HEK293 (cell line): ENCODE measurements at regions not wholly inside any gene's neighbourhood (a gene's known extent, or its start where the extent isn't known, plus 50 kb on each side); places are given as distances from the start of the nearest gene placed in this dataset.

Source experiments
- KLF7 ChIP-seq: fragments of 450-650 bp; formaldehyde crosslinking; IDR thresholded peaks from 2 replicates; pipeline ENCODE4 v1.5.1; 2016; ENCODE audit warnings: missing biosample characterization, missing genetic modification characterization, borderline replicate concordance
- PRDM2 ChIP-seq: fragments of 450-650 bp; formaldehyde crosslinking; IDR thresholded peaks from 2 replicates; pipeline ENCODE4 v1.5.1; 2016; ENCODE audit warnings: missing biosample characterization, missing genetic modification characterization, borderline replicate concordance
- ZBTB11 ChIP-seq: fragments of 450-650 bp; formaldehyde crosslinking; conservative IDR thresholded peaks from 2 replicates; pipeline ENCODE4 v1.5.1; 2016; ENCODE audit warnings: low read depth, missing biosample characterization, missing genetic modification characterization
- ZNF133 ChIP-seq: fragments of 450-650 bp; formaldehyde crosslinking; IDR thresholded peaks from 2 replicates; pipeline ENCODE4 v1.5.1; 2016; ENCODE audit warnings: missing biosample characterization, missing genetic modification characterization
- ZNF16 ChIP-seq: fragments of 450-650 bp; formaldehyde crosslinking; IDR thresholded peaks from 2 replicates; pipeline ENCODE4 v1.5.1; 2016; ENCODE audit warnings: low read depth, missing biosample characterization, missing genetic modification characterization
- ZNF221 ChIP-seq: fragments of 450-650 bp; formaldehyde crosslinking; IDR thresholded peaks from 2 replicates; pipeline ENCODE4 v1.5.1; 2017; ENCODE audit warnings: missing biosample characterization, missing genetic modification characterization, borderline replicate concordance
- ZNF274 ChIP-seq, 2 experiments: fragments of 200-500 bp in 1 of 2; fragments of 450-650 bp in 1 of 2; sonication (Bioruptor generic) in 1 of 2; formaldehyde crosslinking in 1 of 2; IDR thresholded peaks; 2 replicates each; pipeline versions ENCODE4 v1.5.1 to v1.6.1; 2014 to 2016; ENCODE audit warnings: borderline replicate concordance in 1 of 2, inconsistent platforms in 1 of 2, low read length in 1 of 2, missing biosample characterization in 1 of 2, missing genetic modification characterization in 1 of 2
- ZNF366 ChIP-seq: fragments of 450-650 bp; formaldehyde crosslinking; conservative IDR thresholded peaks from 2 replicates; pipeline ENCODE4 v1.5.1; 2016; ENCODE audit warnings: missing biosample characterization, missing genetic modification characterization
- ZNF560 ChIP-seq: fragments of 450-650 bp; formaldehyde crosslinking; IDR thresholded peaks from 2 replicates; pipeline ENCODE4 v1.5.1; 2017; ENCODE audit warnings: missing biosample characterization, missing genetic modification characterization, borderline replicate concordance
- ZNF596 ChIP-seq: fragments of 450-650 bp; IDR thresholded peaks from 2 replicates; pipeline ENCODE4 v1.5.0; 2018; ENCODE audit warnings: missing biosample characterization, mild to moderate bottlenecking, missing genetic modification characterization, moderate library complexity
- ZNF626 ChIP-seq: fragments of 450-650 bp; sonication (Bioruptor Pico); formaldehyde crosslinking; IDR thresholded peaks from 2 replicates; pipeline ENCODE4 v1.5.1; 2018; ENCODE audit warnings: missing biosample characterization, missing genetic modification characterization, inconsistent platforms
- ZNF660 ChIP-seq: fragments of 450-650 bp; IDR thresholded peaks from 2 replicates; pipeline ENCODE4 v1.5.1; 2018; ENCODE audit warnings: missing biosample characterization, mild to moderate bottlenecking, missing genetic modification characterization
- ZNF664 ChIP-seq: fragments of 450-650 bp; formaldehyde crosslinking; IDR thresholded peaks from 2 replicates; pipeline ENCODE4 v1.5.1; 2016; ENCODE audit warnings: missing biosample characterization, missing genetic modification characterization
- ZSCAN18 ChIP-seq: fragments of 450-650 bp; formaldehyde crosslinking; IDR thresholded peaks from 2 replicates; pipeline ENCODE4 v1.5.1; 2016; ENCODE audit warnings: missing biosample characterization, missing genetic modification characterization
- TF ChIP-seq, protein P1 (sequence below): fragments of 450-650 bp; formaldehyde crosslinking; IDR thresholded peaks from 2 replicates; pipeline ENCODE4 v1.5.1; 2016; ENCODE audit warnings: missing biosample characterization, missing genetic modification characterization
- TF ChIP-seq, protein P2 (sequence below): fragments of 450-650 bp; formaldehyde crosslinking; IDR thresholded peaks from 2 replicates; pipeline ENCODE4 v1.5.1; 2016; ENCODE audit warnings: missing biosample characterization, missing genetic modification characterization

DNA sequence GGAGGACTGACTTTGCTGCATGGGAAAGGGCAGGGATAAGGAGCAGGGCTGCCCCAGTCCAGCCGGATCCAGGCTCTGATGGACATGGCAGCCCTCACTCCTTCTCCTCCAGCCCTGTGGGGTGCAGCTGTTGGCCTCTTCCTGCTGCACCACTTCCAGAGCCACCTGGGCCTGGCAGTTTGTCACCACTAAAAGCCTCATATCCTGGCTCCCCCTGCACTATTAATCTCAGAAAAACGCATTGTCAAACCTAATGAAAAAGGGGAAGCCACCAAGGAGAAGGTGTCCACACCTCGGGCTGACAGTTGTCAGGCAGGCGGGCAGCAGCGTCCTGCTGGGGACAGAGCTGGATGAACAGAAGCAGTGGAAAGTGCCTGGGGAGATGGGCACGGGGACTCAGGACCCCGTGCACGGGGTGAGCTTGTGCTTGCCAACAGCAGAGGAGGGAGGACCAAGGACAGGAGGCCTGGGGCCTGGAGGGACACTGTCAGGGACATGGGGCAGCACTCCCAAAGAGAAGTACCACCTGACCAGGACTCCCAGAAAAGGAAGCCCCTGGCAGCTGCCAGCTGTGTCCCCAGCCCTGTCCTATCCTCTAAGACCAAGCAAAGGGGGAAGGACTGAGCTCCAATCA is 151.1 kb upstream of the TSHZ3 start (continued):
- no peak for TF ChIP-seq ZSCAN18 (tag by site-specific recombination)
- TF ChIP-seq ZNF596 (tag by site-specific recombination): no peak
- TF ChIP-seq KLF7 (tag by site-specific recombination): no peak
- no peak for TF ChIP-seq ZNF221 (tag by site-specific recombination)
- no peak for TF ChIP-seq ZNF366 (tag by site-specific recombination)
- TF ChIP-seq, protein P1, sequence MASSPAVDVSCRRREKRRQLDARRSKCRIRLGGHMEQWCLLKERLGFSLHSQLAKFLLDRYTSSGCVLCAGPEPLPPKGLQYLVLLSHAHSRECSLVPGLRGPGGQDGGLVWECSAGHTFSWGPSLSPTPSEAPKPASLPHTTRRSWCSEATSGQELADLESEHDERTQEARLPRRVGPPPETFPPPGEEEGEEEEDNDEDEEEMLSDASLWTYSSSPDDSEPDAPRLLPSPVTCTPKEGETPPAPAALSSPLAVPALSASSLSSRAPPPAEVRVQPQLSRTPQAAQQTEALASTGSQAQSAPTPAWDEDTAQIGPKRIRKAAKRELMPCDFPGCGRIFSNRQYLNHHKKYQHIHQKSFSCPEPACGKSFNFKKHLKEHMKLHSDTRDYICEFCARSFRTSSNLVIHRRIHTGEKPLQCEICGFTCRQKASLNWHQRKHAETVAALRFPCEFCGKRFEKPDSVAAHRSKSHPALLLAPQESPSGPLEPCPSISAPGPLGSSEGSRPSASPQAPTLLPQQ (tag by site-specific recombination): no peak
- no peak for TF ChIP-seq ZNF626 (tag by site-specific recombination)
- TF ChIP-seq PRDM2 (tag by site-specific recombination): no peak
- TF ChIP-seq ZNF660 (tag by site-specific recombination): no peak
- TF ChIP-seq ZNF133 (tag by site-specific recombination): no peak
- no peak for TF ChIP-seq ZNF16 (tag by site-specific recombination)
- no peak for TF ChIP-seq ZNF274 (IDR thresholded peaks at IDR 0.05; ENCODE audit: low read length)
- no peak for TF ChIP-seq ZNF274 (tag by site-specific recombination; IDR thresholded peaks at IDR 0.05; ENCODE audit: borderline replicate concordance)
- no peak for TF ChIP-seq ZNF664 (tag by site-specific recombination)
- TF ChIP-seq ZBTB11 (tag by site-specific recombination): no peak
- no peak for TF ChIP-seq ZNF560
- TF ChIP-seq, protein P2, sequence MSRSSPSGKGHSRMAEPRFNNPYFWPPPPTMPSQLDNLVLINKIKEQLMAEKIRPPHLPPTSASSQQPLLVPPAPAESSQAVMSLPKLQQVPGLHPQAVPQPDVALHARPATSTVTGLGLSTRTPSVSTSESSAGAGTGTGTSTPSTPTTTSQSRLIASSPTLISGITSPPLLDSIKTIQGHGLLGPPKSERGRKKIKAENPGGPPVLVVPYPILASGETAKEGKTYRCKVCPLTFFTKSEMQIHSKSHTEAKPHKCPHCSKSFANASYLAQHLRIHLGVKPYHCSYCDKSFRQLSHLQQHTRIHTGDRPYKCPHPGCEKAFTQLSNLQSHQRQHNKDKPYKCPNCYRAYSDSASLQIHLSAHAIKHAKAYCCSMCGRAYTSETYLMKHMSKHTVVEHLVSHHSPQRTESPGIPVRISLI: no peak
